ENCODE measurements at regions not wholly inside any gene's neighbourhood (a gene's known extent, or its start where the extent isn't known, plus 50 kb on each side); places are given as distances from the start of the nearest gene placed in this dataset.

GRCh38 chr14:40099316-40099715 is 667.1 kb upstream of the FBXO33 start:
- DNase-seq (ENCODE audit: low read depth): no peak
- no peak for TF ChIP-seq CTCF (conservative IDR thresholded peaks at IDR 0.05; ENCODE audit: low read depth, low read length)
- H3K4me3 ChIP-seq (ENCODE audit: low read length): no peak overlapping the region

GRCh38 chr14:40098468-40098867 is 666.2 kb upstream of the FBXO33 start:
- DNase-seq (ENCODE audit: low read depth): no peak
- H3K4me3 ChIP-seq (ENCODE audit: low read length): no peak overlapping the region
- TF ChIP-seq CTCF (conservative IDR thresholded peaks at IDR 0.05; ENCODE audit: low read depth, low read length): no peak

- no peak for DNase-seq (ENCODE audit: low read depth)
- TF ChIP-seq CTCF (conservative IDR thresholded peaks at IDR 0.05; ENCODE audit: low read depth, low read length): no peak
- no peak overlapping the region for H3K4me3 ChIP-seq (ENCODE audit: low read length)
These were observed 664.7 kb upstream of the FBXO33 start for GRCh38 chr14:40096968-40097367.

GRCh38 chr14:40093800-40094199 is 661.6 kb upstream of the FBXO33 start:
- no peak for TF ChIP-seq CTCF (conservative IDR thresholded peaks at IDR 0.05; ENCODE audit: low read depth, low read length)
- H3K4me3 ChIP-seq (ENCODE audit: low read length): no peak overlapping the region
- no peak for DNase-seq (ENCODE audit: low read depth)

GRCh38 chr14:40074169-40074568 is 641.9 kb upstream of the FBXO33 start:
- H3K4me3 ChIP-seq (ENCODE audit: low read length): no peak overlapping the region
- DNase-seq (ENCODE audit: low read depth): no peak
- no peak for TF ChIP-seq CTCF (conservative IDR thresholded peaks at IDR 0.05; ENCODE audit: low read depth, low read length)

GRCh38 chr14:40072175-40072574 is 639.9 kb upstream of the FBXO33 start:
- TF ChIP-seq CTCF (conservative IDR thresholded peaks at IDR 0.05; ENCODE audit: low read depth, low read length): no peak
- no peak overlapping the region for H3K4me3 ChIP-seq (ENCODE audit: low read length)
- DNase-seq (ENCODE audit: low read depth): no peak

- no peak for TF ChIP-seq CTCF (conservative IDR thresholded peaks at IDR 0.05; ENCODE audit: low read depth, low read length)
- no peak overlapping the region for H3K4me3 ChIP-seq (ENCODE audit: low read length)
- no peak for DNase-seq (ENCODE audit: low read depth)
These were observed 627.0 kb upstream of the FBXO33 start for GRCh38 chr14:40058901-40059897.
